22Rv1 (cell line): ENCODE measurements at regions not wholly inside any gene's neighbourhood (a gene's known extent, or its start where the extent isn't known, plus 50 kb on each side); places are given as distances from the start of the nearest gene placed in this dataset.

Experiments used
- H3K27ac ChIP-seq: fragments of 450-650 bp; 2 replicates; pipeline ENCODE4 v1.5.1; 2017
- ZFX ChIP-seq: fragments of 450-650 bp; IDR thresholded peaks from 2 replicates; pipeline ENCODE4 v1.6.1; 2017; ENCODE audit warnings: antibody characterized with exemption, borderline replicate concordance
- TF ChIP-seq, protein P1 (sequence below): fragments of 450-650 bp; IDR thresholded peaks from 2 replicates; pipeline ENCODE4 v1.5.1; 2017; ENCODE audit warnings: mild to moderate bottlenecking

DNA sequence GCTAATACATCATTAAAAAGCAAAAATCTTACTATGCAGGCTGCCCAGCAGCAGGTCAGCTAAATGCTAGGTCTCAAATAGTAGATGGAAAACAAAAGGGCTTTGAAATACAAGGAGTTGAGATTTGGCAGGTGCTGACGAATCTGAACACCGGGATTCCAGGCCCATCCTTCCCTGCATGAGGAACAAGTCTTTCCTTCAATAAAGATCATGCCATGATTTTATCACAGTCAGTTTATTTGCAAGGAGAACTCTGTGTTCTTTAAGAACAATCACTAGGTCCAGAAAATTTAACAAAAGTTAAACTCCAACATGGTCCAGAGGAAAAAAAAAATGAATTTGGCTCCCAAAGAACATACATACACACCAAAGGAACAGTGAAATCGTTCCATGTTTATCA, 551.4 kb downstream of the SLITRK6 start:
- H3K27ac ChIP-seq, result peak overlapping the region; percentile 82
- TF ChIP-seq, protein P1, sequence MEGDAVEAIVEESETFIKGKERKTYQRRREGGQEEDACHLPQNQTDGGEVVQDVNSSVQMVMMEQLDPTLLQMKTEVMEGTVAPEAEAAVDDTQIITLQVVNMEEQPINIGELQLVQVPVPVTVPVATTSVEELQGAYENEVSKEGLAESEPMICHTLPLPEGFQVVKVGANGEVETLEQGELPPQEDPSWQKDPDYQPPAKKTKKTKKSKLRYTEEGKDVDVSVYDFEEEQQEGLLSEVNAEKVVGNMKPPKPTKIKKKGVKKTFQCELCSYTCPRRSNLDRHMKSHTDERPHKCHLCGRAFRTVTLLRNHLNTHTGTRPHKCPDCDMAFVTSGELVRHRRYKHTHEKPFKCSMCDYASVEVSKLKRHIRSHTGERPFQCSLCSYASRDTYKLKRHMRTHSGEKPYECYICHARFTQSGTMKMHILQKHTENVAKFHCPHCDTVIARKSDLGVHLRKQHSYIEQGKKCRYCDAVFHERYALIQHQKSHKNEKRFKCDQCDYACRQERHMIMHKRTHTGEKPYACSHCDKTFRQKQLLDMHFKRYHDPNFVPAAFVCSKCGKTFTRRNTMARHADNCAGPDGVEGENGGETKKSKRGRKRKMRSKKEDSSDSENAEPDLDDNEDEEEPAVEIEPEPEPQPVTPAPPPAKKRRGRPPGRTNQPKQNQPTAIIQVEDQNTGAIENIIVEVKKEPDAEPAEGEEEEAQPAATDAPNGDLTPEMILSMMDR, result no peak
- TF ChIP-seq ZFX, result no peak

DNA sequence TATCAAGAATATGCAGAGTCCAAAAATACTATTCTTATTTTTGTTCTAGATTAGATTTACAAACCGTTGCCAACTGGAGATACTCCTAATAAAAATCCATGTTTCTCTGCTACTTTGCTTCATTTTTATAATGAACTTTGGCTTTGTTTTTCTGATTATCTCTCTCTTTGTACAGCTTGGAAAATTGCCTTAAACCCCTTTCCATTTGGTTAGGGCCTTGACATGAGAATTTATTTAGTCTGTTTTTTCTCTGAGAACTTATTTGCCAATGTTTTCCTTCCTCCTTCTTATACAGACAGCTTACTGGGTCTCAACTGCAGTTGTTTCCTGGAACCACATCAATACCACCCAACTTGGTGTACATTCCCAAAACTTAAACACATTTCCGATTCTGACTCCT, 555.4 kb downstream of the SLITRK6 start:
- TF ChIP-seq ZFX, result no peak
- TF ChIP-seq, protein P1, result no peak
- no peak overlapping the region for H3K27ac ChIP-seq

DNA sequence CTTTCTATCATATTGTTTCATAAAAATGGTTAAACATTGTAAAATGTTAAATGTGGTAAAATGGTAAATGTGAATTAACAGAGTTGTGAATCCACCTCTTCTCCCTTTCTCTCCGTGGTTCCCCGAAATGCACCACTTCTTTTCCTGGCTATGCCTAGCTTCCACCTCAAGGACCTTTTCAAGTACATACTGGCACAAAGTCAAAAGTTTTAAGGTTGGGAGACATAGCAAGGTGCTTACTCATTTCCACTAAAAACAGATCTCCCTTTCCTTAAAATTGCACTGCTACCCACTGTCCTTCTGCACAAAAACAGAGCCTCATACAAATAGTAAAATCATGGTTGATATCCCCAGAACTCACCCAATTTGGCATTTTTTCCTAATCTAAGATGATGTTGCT, 558.2 kb downstream of the SLITRK6 start:
- no peak for TF ChIP-seq ZFX
- TF ChIP-seq, protein P1, result no peak
- H3K27ac ChIP-seq, result no peak overlapping the region

DNA sequence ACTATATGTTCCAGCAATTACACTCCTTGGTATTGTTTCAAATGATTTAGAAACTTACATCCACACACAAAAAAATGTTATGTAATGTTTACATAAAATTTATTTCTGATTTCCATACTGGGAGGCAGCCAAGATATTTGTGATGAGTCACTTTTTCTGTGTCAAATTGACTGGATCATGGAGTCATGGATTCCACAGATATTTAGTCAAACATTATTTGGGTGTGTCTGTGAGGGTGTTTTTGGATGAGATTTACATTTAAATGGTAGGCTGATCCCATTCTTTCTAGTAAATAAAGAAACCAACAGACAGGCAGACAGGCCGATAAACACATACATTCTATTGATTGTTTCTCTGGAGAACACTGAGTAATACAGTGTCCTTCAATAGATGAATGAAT, 562.8 kb downstream of the SLITRK6 start:
- no peak for TF ChIP-seq ZFX
- TF ChIP-seq, protein P1, result no peak
- H3K27ac ChIP-seq, result peak overlapping the region; percentile 27; the same call in 1 of the 2 replicates

DNA sequence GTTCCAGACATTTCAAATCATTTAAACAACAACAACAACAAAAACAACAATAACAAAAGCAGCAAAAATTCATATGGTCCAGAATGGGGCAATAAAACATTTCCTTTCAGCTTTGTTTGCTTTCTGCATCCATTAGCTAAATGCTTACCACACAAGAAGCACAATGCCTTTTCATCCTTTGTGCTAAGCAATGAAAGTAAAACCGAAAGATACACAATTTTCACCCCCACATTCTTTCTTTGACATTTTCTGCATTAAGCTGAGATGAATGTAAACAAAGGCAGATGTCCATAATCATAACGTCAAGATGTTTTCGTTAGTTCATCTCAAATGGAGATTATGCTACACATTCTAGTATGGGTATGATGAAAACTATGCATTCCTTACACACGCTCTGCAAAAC, 568.5 kb downstream of the SLITRK6 start:
- no peak overlapping the region for H3K27ac ChIP-seq
- TF ChIP-seq ZFX, result no peak
- TF ChIP-seq, protein P1, result no peak

DNA sequence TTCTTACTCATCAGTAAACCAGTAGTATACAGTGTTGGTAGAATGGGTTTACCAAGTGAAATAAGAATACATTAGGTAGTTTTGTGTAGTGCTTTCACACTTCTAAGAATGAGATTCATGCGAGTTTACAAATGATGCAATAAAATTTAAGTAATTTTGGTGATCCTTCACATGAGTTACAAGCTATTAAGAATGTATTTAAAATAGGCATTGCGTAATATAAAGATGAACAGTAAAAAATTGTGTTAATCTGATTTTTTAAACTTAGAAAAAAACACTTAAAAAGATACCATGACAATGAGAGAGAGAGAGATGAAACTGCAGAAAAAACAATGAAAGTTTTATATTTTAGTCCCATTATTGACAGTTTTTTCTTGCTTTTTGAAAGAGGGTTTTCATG, 570.5 kb downstream of the SLITRK6 start:
- TF ChIP-seq, protein P1, result no peak
- no peak for TF ChIP-seq ZFX
- no peak overlapping the region for H3K27ac ChIP-seq

DNA sequence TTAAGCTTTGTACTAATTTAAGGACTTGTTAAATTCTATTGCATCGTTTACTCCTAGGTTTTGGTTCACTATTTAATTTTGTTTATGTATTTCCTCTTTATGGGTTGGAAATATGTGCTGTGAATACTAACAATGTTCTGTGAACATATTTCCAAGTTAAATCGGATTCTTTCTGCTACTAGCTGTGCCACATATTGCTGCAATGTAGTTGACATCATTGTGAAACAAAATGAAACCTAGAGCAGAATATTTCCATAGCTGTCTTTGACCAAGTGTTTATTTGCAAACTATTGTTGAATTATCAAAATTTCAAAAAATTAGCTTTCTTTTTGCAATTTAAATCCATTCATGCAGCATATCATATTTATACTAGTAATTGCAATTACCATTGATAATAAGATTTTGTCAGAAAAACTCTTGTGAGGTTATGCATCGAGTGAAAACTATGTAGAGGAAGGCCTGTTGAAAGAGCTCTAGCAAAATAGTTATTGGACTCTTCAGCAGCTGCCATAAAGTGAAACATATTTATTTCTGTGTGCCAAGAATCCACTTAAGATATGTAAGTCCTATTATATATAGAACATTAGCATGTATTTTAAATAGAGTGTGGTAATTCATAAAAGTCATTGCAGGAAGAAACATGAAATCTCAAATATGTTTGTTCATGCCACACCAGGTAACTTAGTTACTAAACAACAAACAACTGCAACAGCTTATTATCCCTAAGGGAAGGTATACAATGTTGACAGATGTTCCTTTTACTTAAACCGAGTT, 575.1 kb downstream of the SLITRK6 start:
- TF ChIP-seq ZFX, result no peak
- TF ChIP-seq, protein P1, result no peak
- H3K27ac ChIP-seq, result no peak overlapping the region
